Liver (tissue), 8 donors: ENCODE measurements at regions not wholly inside any gene's neighbourhood (a gene's known extent, or its start where the extent isn't known, plus 50 kb on each side); places are given as distances from the start of the nearest gene placed in this dataset.

ENCODE experiments used
- DNase-seq: peaks from one replicate; pipeline ENCODE4 v3.0.0-alpha.2; 2017; ENCODE audit warnings: low spot score
- H3K27ac ChIP-seq, 2 donors: one replicate each; pipeline ENCODE4 v1.7.0; 2013; ENCODE audit warnings: inconsistent platforms in 2 of 2, low read length in 2 of 2, control low read depth in 1 of 2, low read depth in 1 of 2, mild to moderate bottlenecking in 1 of 2
- H3K27me3 ChIP-seq, 4 donors: one replicate each; pipeline versions ENCODE4 v1.6.1 to v1.7.0; 2013; ENCODE audit warnings: low read length in 3 of 4, inconsistent platforms in 1 of 4, mild to moderate bottlenecking in 1 of 4, moderate library complexity in 1 of 4; ENCODE audit not compliant: control insufficient read depth in 4 of 4, insufficient read depth in 4 of 4
- H3K36me3 ChIP-seq, 4 donors: one replicate each; pipeline versions ENCODE4 v1.6.1 to v1.7.0; 2013; ENCODE audit warnings: low read length in 3 of 4, mild to moderate bottlenecking in 3 of 4, low read depth in 1 of 4, moderate library complexity in 1 of 4; ENCODE audit not compliant: control insufficient read depth in 4 of 4, insufficient read depth in 3 of 4
- H3K4me1 ChIP-seq, 4 donors: one replicate each; pipeline versions ENCODE4 v1.6.1 to v1.7.0; 2013; ENCODE audit warnings: low read length in 3 of 4, mild to moderate bottlenecking in 3 of 4, moderate library complexity in 1 of 4; ENCODE audit not compliant: control insufficient read depth in 4 of 4, insufficient read depth in 4 of 4
- H3K4me3 ChIP-seq, 3 donors: one replicate each; pipeline versions ENCODE4 v1.6.1 to v1.7.0; 2013; ENCODE audit warnings: low read length in 3 of 3, control low read depth in 1 of 3, low read depth in 1 of 3, mild to moderate bottlenecking in 1 of 3
- H3K9ac ChIP-seq, 2 donors: one replicate each; pipeline ENCODE4 v1.7.0; 2013; ENCODE audit warnings: low read length in 2 of 2, mild to moderate bottlenecking in 2 of 2, moderate library complexity in 2 of 2, control low read depth in 1 of 2, low read depth in 1 of 2
- H3K9me3 ChIP-seq, 4 donors: one replicate each; pipeline versions ENCODE4 v1.6.1 to v1.7.0; 2013; ENCODE audit warnings: low read length in 3 of 4; ENCODE audit not compliant: control insufficient read depth in 4 of 4
- ATF3 ChIP-seq: IDR thresholded peaks from 2 replicates; pipeline ENCODE4 v1.6.1; 2016; ENCODE audit warnings: antibody characterized with exemption
- FOXA1 ChIP-seq: IDR thresholded peaks from 2 replicates; pipeline ENCODE4 v1.6.1; 2016; ENCODE audit warnings: antibody characterized with exemption
- FOXA2 ChIP-seq: IDR thresholded peaks from 2 replicates; pipeline ENCODE4 v1.6.1; 2016; ENCODE audit warnings: antibody characterized with exemption
- GABPA ChIP-seq, 2 donors: IDR thresholded peaks in 1 of 2; conservative IDR thresholded peaks in 1 of 2; 2 replicates each; pipeline ENCODE4 v1.6.1; 2016; ENCODE audit warnings: antibody characterized with exemption in 2 of 2, mild to moderate bottlenecking in 1 of 2, moderate library complexity in 1 of 2
- HNF4A ChIP-seq, 2 donors: conservative IDR thresholded peaks; 2 replicates each; pipeline ENCODE4 v1.6.1; 2016; ENCODE audit warnings: antibody characterized with exemption in 2 of 2, mild to moderate bottlenecking in 2 of 2
- HNF4G ChIP-seq: IDR thresholded peaks from 2 replicates; pipeline ENCODE4 v1.6.1; 2016; ENCODE audit warnings: antibody characterized with exemption
- JUND ChIP-seq, 2 donors: IDR thresholded peaks; 2 replicates each; pipeline ENCODE4 v1.6.1; 2016; ENCODE audit warnings: antibody characterized with exemption in 2 of 2
- MAX ChIP-seq: IDR thresholded peaks from 2 replicates; pipeline ENCODE4 v1.6.1; 2016; ENCODE audit warnings: antibody characterized with exemption
- NR2F2 ChIP-seq: IDR thresholded peaks from 2 replicates; pipeline ENCODE4 v1.6.1; 2016; ENCODE audit warnings: antibody characterized with exemption
- RAD21 ChIP-seq, 2 donors: IDR thresholded peaks; 2 replicates each; pipeline ENCODE4 v1.6.1; 2016; ENCODE audit warnings: antibody characterized with exemption in 2 of 2, mild to moderate bottlenecking in 2 of 2
- REST ChIP-seq: IDR thresholded peaks from 2 replicates; pipeline ENCODE4 v1.6.1; 2016; ENCODE audit warnings: antibody characterized with exemption, mild to moderate bottlenecking
- RXRA ChIP-seq, 2 donors: IDR thresholded peaks; 2 replicates each; pipeline ENCODE4 v1.6.1; 2017 to 2018; ENCODE audit warnings: antibody characterized with exemption in 2 of 2, mild to moderate bottlenecking in 1 of 2
- SP1 ChIP-seq: IDR thresholded peaks from 2 replicates; pipeline ENCODE4 v1.6.1; 2018; ENCODE audit warnings: antibody characterized with exemption, mild to moderate bottlenecking
- TAF1 ChIP-seq: conservative IDR thresholded peaks from 2 replicates; pipeline ENCODE4 v1.6.1; 2016; ENCODE audit warnings: antibody characterized with exemption, mild to moderate bottlenecking
- YY1 ChIP-seq: IDR thresholded peaks from 2 replicates; pipeline ENCODE4 v1.6.1; 2016; ENCODE audit warnings: antibody characterized with exemption, mild to moderate bottlenecking
- ZBTB33 ChIP-seq: IDR thresholded peaks from 2 replicates; pipeline ENCODE4 v1.6.1; 2016; ENCODE audit warnings: antibody characterized with exemption
- WGBS: extraction: QIAGEN DNeasy Blood & Tissue Kit; methylation state at CpG from one replicate; pipeline ENCODE4 v1.1.7; 2013; 5-methylcytosine and 5-hydroxymethylcytosine counted together
- TF ChIP-seq, protein P1 (sequence below): fragments of 150-350 bp; IDR thresholded peaks from 2 replicates; pipeline ENCODE4 v1.5.1; 2017; ENCODE audit warnings: improper control_type of control experiment, low read depth, low read length; ENCODE audit not compliant: missing input control
- donor health status: healthy.
- donor health status: healthy.
- donor health status: healthy.
- donor health status: healthy.
- donor health status: healthy.

DNA sequence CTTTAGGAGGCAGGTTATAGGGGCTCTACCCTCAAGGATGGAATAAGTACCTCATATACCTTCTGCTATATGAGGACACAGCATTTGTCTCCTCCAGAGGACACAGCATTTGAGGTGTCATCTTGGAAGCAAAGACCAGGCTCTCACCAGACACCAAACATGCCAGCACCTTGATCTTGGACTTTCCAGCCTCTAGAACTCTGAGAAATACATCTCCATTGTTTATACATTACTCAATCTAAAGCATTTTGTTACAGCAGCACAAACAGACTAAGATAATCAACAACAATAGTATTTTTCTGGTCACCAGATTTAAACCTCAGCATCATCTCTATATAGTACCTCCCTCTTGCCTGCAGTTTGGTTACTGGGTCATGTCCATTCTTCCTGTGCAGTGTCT lies 237.5 kb upstream of the KLF3 start:
- H3K4me3 ChIP-seq: no peak overlapping the region
- no peak for DNase-seq
- no peaks in the 10 kb centered on the region for H3K27me3 ChIP-seq
- TF ChIP-seq RXRA (IDR thresholded peaks at IDR 0.05) (no peak), REST (no peak), ATF3 (no peak), RAD21 (IDR thresholded peaks at IDR 0.05) (no peak), MAX (no peak), HNF4G (no peak), HNF4A (conservative IDR thresholded peaks at IDR 0.05) (no peak), SP1 (no peak), JUND (IDR thresholded peaks at IDR 0.05) (no peak), FOXA2 (no peak), GABPA (IDR thresholded peaks at IDR 0.05 in 1 of 2, conservative IDR thresholded peaks at IDR 0.05 in 1 of 2) (no peak), FOXA1 (no peak), TAF1 (no peak), NR2F2 (no peak)
- TF ChIP-seq, protein P1, sequence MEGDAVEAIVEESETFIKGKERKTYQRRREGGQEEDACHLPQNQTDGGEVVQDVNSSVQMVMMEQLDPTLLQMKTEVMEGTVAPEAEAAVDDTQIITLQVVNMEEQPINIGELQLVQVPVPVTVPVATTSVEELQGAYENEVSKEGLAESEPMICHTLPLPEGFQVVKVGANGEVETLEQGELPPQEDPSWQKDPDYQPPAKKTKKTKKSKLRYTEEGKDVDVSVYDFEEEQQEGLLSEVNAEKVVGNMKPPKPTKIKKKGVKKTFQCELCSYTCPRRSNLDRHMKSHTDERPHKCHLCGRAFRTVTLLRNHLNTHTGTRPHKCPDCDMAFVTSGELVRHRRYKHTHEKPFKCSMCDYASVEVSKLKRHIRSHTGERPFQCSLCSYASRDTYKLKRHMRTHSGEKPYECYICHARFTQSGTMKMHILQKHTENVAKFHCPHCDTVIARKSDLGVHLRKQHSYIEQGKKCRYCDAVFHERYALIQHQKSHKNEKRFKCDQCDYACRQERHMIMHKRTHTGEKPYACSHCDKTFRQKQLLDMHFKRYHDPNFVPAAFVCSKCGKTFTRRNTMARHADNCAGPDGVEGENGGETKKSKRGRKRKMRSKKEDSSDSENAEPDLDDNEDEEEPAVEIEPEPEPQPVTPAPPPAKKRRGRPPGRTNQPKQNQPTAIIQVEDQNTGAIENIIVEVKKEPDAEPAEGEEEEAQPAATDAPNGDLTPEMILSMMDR: no peak
- no peaks in the 10 kb centered on the region for H3K36me3 ChIP-seq
- H3K4me1 ChIP-seq: no peaks in the 10 kb centered on the region
- H3K9ac ChIP-seq: no peak overlapping the region
- no peak overlapping the region for H3K27ac ChIP-seq
- H3K9me3 ChIP-seq: no peaks in the 10 kb centered on the region

- no peak overlapping the region for H3K4me3 ChIP-seq
- over 99% methylated on average over 2 of the region's 2 CpGs for WGBS
- H3K27ac ChIP-seq: no peak overlapping the region
- no peaks in the 10 kb centered on the region for H3K9me3 ChIP-seq
- TF ChIP-seq REST (no peak), FOXA1 (no peak), SP1 (no peak), JUND (IDR thresholded peaks at IDR 0.05) (no peak), HNF4G (no peak), TAF1 (no peak), FOXA2 (no peak), NR2F2 (no peak), RAD21 (IDR thresholded peaks at IDR 0.05) (no peak), ATF3 (no peak), ZBTB33 (no peak), RXRA (IDR thresholded peaks at IDR 0.05) (no peak), GABPA (IDR thresholded peaks at IDR 0.05 in 1 of 2, conservative IDR thresholded peaks at IDR 0.05 in 1 of 2) (no peak), YY1 (no peak), MAX (no peak)
- TF ChIP-seq, protein P1: no peak
- DNase-seq: no peak
- no peaks in the 10 kb centered on the region for H3K4me1 ChIP-seq
- H3K9ac ChIP-seq: no peak overlapping the region
- no peaks in the 10 kb centered on the region for H3K27me3 ChIP-seq
- no peaks in the 10 kb centered on the region for H3K36me3 ChIP-seq
These were observed 233.2 kb upstream of the KLF3 start for GRCh38 chr4:38430841-38431240.
